HG02798 (cell line): ENCODE measurements at regions not wholly inside any gene's neighbourhood (a gene's known extent, or its start where the extent isn't known, plus 50 kb on each side); places are given as distances from the start of the nearest gene placed in this dataset.

Source experiments
- ATAC-seq: cut with Tn5 transposase; IDR thresholded peaks from one replicate; pipeline ENCODE4 v1.9.1; 2021; ENCODE audit warnings: mild to moderate bottlenecking; ENCODE audit not compliant: unreplicated experiment, poor library complexity

DNA sequence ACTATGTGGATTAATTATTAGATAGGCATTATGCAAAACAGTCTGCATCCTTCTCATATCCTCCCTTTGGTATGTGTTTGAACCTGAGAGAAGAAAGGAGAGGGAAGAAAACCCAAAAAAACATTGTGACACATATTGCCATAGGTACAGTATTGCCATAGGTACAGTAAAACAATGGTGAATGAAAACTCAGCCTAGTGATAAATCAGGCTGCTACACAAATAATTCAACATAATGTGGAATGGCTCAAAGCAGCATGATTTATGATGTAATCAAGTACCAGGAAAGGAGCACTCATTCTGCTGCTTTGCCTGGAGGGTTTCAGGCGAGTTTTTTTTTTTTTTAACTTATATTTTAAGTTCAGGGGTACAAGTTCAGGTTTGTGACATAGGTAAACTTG is 213.9 kb upstream of the LYPLAL1 start:
- no peak for ATAC-seq

- no peak for ATAC-seq
Measured at GRCh38 chr1:218964471-218965185, 209.1 kb upstream of the LYPLAL1 start.

GRCh38 chr1:218965821-218966220 is 207.9 kb upstream of the LYPLAL1 start:
- ATAC-seq: no peak

DNA sequence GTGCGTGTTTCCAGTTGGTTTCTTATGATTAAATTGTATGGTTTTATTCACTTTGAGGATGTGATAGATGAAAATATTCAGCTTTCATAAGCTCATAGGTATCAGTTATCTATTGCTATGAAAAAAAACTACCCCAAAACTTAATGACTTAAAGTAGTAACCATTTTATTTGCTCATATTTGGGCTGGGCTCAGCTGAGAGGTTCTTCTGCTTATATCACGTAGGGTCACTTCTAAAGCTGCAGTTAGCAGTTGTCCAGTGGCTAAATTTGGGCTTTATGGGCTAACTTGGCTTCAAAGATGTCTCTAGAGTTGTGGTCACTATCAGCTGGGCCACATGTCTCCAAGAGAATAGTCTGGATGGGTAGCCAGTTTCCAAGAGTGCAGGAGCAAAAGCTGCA is 206.4 kb upstream of the LYPLAL1 start:
- ATAC-seq: no peak

DNA sequence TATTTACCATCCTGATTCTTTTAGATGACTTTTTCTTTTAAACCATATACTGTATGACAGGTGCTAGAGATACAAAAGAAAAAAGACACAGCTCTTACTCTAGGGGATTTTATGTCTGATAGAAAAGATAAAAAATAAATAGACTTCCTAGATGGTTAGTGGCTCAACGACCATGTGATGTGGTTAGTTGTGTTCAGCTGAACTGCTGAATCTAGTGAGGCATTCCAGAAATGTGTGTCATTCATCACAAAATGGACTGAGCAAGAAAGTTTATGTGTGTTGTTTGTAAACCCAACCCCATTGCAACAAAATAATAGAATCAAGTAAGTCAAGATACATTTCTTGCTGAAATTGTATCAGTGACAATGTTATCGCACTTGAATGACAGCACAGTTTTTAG is 205.8 kb upstream of the LYPLAL1 start:
- no peak for ATAC-seq

- no peak for ATAC-seq
Measured at GRCh38 chr1:218969006-218969405, 204.7 kb upstream of the LYPLAL1 start.

DNA sequence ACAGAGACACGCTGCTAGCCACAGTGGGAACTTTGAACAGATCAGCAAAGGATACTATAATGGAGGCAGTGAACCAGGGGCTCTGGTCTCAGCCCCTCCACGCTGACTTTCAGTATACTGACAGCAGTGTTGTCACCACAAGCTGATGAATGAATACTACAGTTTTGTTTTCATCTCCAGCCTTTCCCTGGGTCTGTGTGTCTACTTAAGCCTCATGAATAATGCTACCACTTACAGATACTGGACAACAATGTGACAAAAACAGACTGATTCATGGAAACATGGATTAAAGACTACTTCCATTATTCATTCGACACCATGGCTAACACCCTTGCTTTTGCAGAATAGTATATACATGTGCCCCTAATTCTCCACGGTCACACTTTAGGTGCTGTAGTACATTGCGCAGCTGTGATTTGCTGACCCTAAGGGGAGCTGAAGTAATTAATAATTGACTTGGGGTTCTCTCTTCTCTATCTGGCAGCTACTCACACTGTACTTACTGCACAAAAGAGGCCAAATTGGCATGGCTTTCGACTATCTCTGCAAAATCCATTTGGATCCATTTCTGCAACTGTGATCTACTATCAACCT is 203.2 kb upstream of the LYPLAL1 start:
- ATAC-seq: no peak

GRCh38 chr1:218971156-218971555 is 202.5 kb upstream of the LYPLAL1 start:
- ATAC-seq: no peak

GRCh38 chr1:218980881-218981280 is 192.8 kb upstream of the LYPLAL1 start:
- no peak for ATAC-seq

DNA sequence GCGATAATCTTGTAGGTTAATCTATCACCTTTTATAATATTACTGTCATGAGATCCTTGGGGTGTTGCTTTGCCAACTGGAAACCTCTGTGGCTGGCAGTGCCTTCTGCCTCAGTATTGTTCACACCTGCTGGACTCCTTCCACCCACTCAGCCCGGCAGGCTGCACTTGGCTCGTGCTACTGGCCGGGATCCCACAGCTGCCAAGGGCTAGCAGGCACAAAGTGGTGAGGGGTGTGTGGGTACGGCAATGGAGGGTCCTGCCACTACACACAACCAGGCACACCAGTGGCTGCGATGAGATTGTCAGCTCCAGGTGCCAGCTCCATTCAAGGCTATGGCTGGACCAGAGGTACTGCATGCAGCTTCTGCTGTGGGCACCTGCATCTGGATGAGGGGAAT is 191.2 kb upstream of the LYPLAL1 start:
- no peak for ATAC-seq

- no peak for ATAC-seq
Measured at GRCh38 chr1:218983433-218983832, 190.2 kb upstream of the LYPLAL1 start.

GRCh38 chr1:218983848-218984247 is 189.8 kb upstream of the LYPLAL1 start:
- ATAC-seq: peak; percentile 49

GRCh38 chr1:218985424-218985984 is 188.2 kb upstream of the LYPLAL1 start:
- ATAC-seq: no peak

DNA sequence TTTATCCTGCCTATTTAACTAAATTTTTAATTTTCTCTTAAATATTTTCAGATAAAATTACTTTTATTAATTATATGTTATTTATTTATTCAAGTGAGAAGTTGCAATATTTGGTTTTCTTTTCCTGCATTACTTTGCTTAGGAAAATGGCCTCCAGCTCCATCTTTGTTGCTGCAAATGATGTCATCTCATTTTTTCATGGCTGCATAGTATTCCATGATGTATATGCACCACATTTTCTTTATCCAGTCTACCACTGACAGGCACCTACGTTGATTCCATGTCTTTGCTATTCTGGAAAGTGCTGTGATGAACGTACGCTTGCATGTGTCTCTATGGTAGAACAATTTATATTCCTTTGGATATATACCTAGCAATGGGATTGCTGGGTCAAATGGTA is 186.9 kb upstream of the LYPLAL1 start:
- ATAC-seq: no peak

- no peak for ATAC-seq
Measured at GRCh38 chr1:218990019-218990418, 183.7 kb upstream of the LYPLAL1 start.

GRCh38 chr1:218991089-218991488 is 182.6 kb upstream of the LYPLAL1 start:
- ATAC-seq: no peak

GRCh38 chr1:218994615-218995014 is 179.1 kb upstream of the LYPLAL1 start:
- no peak for ATAC-seq

- no peak for ATAC-seq
Measured at GRCh38 chr1:218995091-218995665, 178.5 kb upstream of the LYPLAL1 start.

DNA sequence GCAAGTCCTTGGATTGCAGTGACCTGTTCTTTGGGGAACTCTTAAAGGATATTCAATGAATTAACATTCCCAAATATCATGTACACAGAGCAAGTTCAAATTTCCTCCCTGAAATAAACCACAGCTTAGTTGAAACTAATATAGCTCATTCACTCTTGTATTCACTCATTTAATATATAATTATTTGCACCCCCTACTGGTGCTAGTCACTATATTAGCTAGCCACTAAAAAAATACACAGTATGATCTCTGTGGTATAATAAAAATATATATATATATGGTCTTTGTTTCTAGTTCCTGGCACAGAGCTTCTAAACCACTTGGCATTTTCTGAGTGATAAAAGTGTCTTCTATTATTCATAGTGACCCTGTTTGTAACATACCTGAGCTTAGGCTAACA is 177.3 kb upstream of the LYPLAL1 start:
- no peak for ATAC-seq

DNA sequence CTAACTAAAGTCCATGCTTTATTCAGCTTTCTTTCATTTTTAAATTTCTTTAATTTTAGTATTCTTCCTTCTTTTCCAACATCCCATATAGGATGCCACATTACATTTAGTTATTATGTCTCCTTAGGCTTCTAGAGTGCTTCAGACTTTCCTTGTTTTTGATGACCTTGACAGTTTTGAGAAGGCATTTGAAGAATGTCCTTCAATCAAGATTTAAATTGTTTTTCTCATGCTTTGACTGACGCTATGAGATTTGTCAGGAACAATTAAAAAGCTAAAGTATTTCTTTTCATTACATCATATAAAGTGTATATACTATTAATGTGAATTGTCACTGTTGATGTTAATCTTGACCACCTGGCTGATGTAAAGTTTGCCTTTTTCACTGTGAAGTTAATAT is 173.7 kb upstream of the LYPLAL1 start:
- no peak for ATAC-seq

DNA sequence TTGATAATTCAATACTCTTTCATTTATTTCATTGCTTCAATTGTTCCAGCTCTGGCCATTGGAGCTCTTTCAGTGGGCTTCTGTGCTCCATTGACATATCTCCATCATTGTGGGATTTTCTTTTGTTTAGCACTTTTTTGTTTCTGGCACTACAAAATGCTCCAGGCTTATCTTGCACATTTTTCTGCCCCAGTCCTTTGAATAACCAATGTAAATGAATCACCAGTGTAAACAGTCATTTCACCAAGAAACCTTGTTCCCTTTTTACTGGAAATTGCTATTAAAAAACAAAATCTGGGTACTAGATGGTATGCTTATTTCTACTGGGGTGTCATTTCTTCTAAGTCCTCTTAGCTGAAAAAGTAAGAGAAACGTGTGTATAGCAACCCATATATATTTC is 173.0 kb upstream of the LYPLAL1 start:
- no peak for ATAC-seq

- ATAC-seq: no peak
Measured at GRCh38 chr1:219010720-219011119, 163.0 kb upstream of the LYPLAL1 start.
